Esophagus muscularis mucosa (tissue), 4 donors: ENCODE measurements at regions not wholly inside any gene's neighbourhood (a gene's known extent, or its start where the extent isn't known, plus 50 kb on each side); places are given as distances from the start of the nearest gene placed in this dataset.

Experiments
- CTCF ChIP-seq, 3 experiments: fragments of 200-600 bp in 2 of 3; fragments of 450-650 bp in 1 of 3; sonication (generic) in 2 of 3; IDR thresholded peaks; one replicate each; pipeline ENCODE4 v1.5.1; 2017 to 2019; ENCODE audit warnings: antibody characterized with exemption in 3 of 3, mild to moderate bottlenecking in 2 of 3, moderate library complexity in 1 of 3
- EP300 ChIP-seq: sonication (generic); formaldehyde crosslinking; IDR thresholded peaks from one replicate; pipeline ENCODE4 v1.6.1; 2017; ENCODE audit warnings: antibody characterized with exemption
- POLR2A ChIP-seq: fragments of 450-650 bp; IDR thresholded peaks from one replicate; pipeline ENCODE4 v1.6.1; 2017; ENCODE audit warnings: antibody characterized with exemption, moderate library complexity, mild to moderate bottlenecking, low read depth
- POLR2AphosphoS5 ChIP-seq, 2 donors: sonication (generic); formaldehyde crosslinking; IDR thresholded peaks; one replicate each; pipeline ENCODE4 v1.6.1; 2017; ENCODE audit warnings: antibody characterized with exemption in 2 of 2

GRCh38 chr5:3214838-3215374 lies 380.7 kb upstream of the IRX1 start:
- TF ChIP-seq CTCF (IDR thresholded peaks at IDR 0.05) = no peak
- no peak for TF ChIP-seq POLR2A
- TF ChIP-seq EP300 = no peak
- no peak for TF ChIP-seq POLR2AphosphoS5 (IDR thresholded peaks at IDR 0.05)
